ENCODE measurements at regions not wholly inside any gene's neighbourhood (a gene's known extent, or its start where the extent isn't known, plus 50 kb on each side); places are given as distances from the start of the nearest gene placed in this dataset.

GRCh38 chr2:104568247-104568646 is 285.7 kb upstream of the POU3F3 start:
- TF ChIP-seq ZGPAT (CRISPR knock-in tag; IDR thresholded peaks at IDR 0.05) (no peak), STAT5B (CRISPR knock-in tag; IDR thresholded peaks at IDR 0.05) (no peak), EP300 (IDR thresholded peaks at IDR 0.05; ENCODE audit: low read depth in 2 of 2, low read length in 2 of 2) (no peak), EP300 (CRISPR knock-in tag; IDR thresholded peaks at IDR 0.05; ENCODE audit: borderline replicate concordance) (no peak), BRCA1 (CRISPR knock-in tag; IDR thresholded peaks at IDR 0.05) (no peak), ZNF737 (CRISPR knock-in tag; IDR thresholded peaks at IDR 0.05; ENCODE audit: borderline replicate concordance) (no peak), ATF7 (IDR thresholded peaks at IDR 0.05) (no peak), ATF7 (CRISPR knock-in tag; IDR thresholded peaks at IDR 0.05) (no peak), ZBTB26 (CRISPR knock-in tag; IDR thresholded peaks at IDR 0.05; ENCODE audit: borderline replicate concordance) (no peak), BHLHE40 (IDR thresholded peaks at IDR 0.05; ENCODE audit: low read length) (no peak), FOXA1 (IDR thresholded peaks at IDR 0.05) (no peak), FOXA1 (CRISPR knock-in tag; IDR thresholded peaks at IDR 0.05) (no peak), SYNCRIP (IDR thresholded peaks at IDR 0.05; ENCODE audit: insufficient read depth, low read depth, low read length) (no peak), ZNF24 (IDR thresholded peaks at IDR 0.05) (no peak), PBX3 (CRISPR knock-in tag; IDR thresholded peaks at IDR 0.05; ENCODE audit: borderline replicate concordance) (no peak)

All from HepG2 (cell line).